Esophagus muscularis mucosa (tissue), 3 donors: ENCODE measurements at regions not wholly inside any gene's neighbourhood (a gene's known extent, or its start where the extent isn't known, plus 50 kb on each side); places are given as distances from the start of the nearest gene placed in this dataset.

ENCODE experiments used
- CTCF ChIP-seq, 3 experiments: fragments of 200-600 bp in 2 of 3; fragments of 450-650 bp in 1 of 3; sonication (generic) in 2 of 3; IDR thresholded peaks; one replicate each; pipeline ENCODE4 v1.5.1; 2017 to 2019; ENCODE audit warnings: antibody characterized with exemption in 3 of 3, mild to moderate bottlenecking in 2 of 3, moderate library complexity in 1 of 3
- POLR2A ChIP-seq: fragments of 450-650 bp; IDR thresholded peaks from one replicate; pipeline ENCODE4 v1.6.1; 2017; ENCODE audit warnings: antibody characterized with exemption, moderate library complexity, mild to moderate bottlenecking, low read depth
- POLR2AphosphoS5 ChIP-seq, 2 donors: sonication (generic); formaldehyde crosslinking; IDR thresholded peaks; one replicate each; pipeline ENCODE4 v1.6.1; 2017; ENCODE audit warnings: antibody characterized with exemption in 2 of 2

DNA sequence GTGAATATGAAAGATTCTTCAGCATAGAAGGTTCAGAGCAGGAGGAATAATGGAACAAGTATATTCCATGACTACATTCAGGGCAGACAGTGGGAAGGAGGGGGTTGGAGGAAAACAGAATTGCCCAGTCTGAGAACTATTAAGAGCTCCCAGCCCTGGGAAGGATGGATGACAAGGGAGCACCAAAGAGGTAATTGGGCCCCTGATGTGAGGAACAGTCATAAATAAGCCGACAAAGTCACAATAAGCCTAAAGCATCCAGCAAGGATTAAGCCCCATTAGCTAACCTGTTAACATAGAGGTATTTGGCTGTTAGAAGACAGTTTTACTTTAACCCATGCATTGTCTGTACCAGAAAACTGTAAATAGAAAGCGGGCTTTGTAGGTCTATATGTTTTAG is 348.7 kb upstream of the SEMA6A start:
- TF ChIP-seq POLR2A (no peak), POLR2AphosphoS5 (IDR thresholded peaks at IDR 0.05) (no peak), CTCF (IDR thresholded peaks at IDR 0.05) (no peak)
